Chondrocyte (in vitro differentiated cells): ENCODE measurements at regions not wholly inside any gene's neighbourhood (a gene's known extent, or its start where the extent isn't known, plus 50 kb on each side); places are given as distances from the start of the nearest gene placed in this dataset.

ENCODE experiments used
- DNase-seq: peaks from one replicate; pipeline ENCODE4 v3.0.0; 2021; ENCODE audit warnings: mixed read lengths, low spot score
- H3K27ac Mint-ChIP-seq: one replicate; pipeline ENCODE4 v1.8.0; 2021; ENCODE audit warnings: mild to moderate bottlenecking, moderate library complexity, mixed read lengths; ENCODE audit not compliant: unreplicated experiment
- H3K27me3 Mint-ChIP-seq: 2 replicates; pipeline ENCODE4 v1.8.0; 2021; ENCODE audit warnings: low read depth, mixed read lengths
- H3K36me3 Mint-ChIP-seq: 2 replicates; pipeline ENCODE4 v1.8.0; 2021; ENCODE audit warnings: low read depth, mixed read lengths
- H3K4me1 Mint-ChIP-seq: 2 replicates; pipeline ENCODE4 v1.8.0; 2021; ENCODE audit warnings: low read depth, mild to moderate bottlenecking, mixed read lengths
- H3K4me3 Mint-ChIP-seq: one replicate; pipeline ENCODE4 v1.8.0; 2021; ENCODE audit warnings: mild to moderate bottlenecking, moderate library complexity, mixed read lengths; ENCODE audit not compliant: unreplicated experiment
- H3K9me3 Mint-ChIP-seq: 2 replicates; pipeline ENCODE4 v1.8.0; 2021; ENCODE audit warnings: low read depth, mixed read lengths
- TF ChIP-seq, protein P1 (sequence below): fragments of 200-600 bp; sonication (generic); IDR thresholded peaks from 2 replicates; pipeline ENCODE4 v1.5.0; 2021; ENCODE audit warnings: antibody characterized with exemption, mild to moderate bottlenecking, moderate library complexity

DNA sequence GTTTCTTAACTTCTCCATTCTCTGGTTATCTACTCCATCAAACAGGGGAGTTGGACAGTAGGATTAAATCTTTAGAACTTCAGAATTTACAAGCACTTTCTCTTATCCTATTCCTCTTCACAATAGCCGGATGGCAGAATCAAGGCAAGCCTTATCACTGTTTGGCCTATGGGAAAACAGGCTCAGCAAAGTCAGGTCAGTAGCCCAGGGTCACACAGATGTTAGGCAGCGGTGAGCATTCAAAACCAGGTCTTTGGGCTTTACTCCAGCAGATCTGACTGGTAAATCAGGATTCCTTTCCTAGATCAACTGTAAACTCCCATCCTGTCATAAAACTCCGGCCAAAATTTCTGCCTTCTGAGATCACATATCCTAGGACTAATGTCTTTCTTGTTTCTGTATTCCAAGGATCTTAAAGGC lies 258.4 kb downstream of the OPA1 start:
- Mint-ChIP-seq H3K36me3 (peaks cover 2% of the 10 kb centered on the region), H3K27me3 (peaks cover 37% of the 10 kb centered on the region), H3K27ac (no peak overlapping the region), H3K9me3 (peaks cover 2% of the 10 kb centered on the region), H3K4me3 (no peak overlapping the region), H3K4me1 (peaks cover 23% of the 10 kb centered on the region)
- TF ChIP-seq, protein P1, sequence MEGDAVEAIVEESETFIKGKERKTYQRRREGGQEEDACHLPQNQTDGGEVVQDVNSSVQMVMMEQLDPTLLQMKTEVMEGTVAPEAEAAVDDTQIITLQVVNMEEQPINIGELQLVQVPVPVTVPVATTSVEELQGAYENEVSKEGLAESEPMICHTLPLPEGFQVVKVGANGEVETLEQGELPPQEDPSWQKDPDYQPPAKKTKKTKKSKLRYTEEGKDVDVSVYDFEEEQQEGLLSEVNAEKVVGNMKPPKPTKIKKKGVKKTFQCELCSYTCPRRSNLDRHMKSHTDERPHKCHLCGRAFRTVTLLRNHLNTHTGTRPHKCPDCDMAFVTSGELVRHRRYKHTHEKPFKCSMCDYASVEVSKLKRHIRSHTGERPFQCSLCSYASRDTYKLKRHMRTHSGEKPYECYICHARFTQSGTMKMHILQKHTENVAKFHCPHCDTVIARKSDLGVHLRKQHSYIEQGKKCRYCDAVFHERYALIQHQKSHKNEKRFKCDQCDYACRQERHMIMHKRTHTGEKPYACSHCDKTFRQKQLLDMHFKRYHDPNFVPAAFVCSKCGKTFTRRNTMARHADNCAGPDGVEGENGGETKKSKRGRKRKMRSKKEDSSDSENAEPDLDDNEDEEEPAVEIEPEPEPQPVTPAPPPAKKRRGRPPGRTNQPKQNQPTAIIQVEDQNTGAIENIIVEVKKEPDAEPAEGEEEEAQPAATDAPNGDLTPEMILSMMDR, result no peak
- no peak for DNase-seq

DNA sequence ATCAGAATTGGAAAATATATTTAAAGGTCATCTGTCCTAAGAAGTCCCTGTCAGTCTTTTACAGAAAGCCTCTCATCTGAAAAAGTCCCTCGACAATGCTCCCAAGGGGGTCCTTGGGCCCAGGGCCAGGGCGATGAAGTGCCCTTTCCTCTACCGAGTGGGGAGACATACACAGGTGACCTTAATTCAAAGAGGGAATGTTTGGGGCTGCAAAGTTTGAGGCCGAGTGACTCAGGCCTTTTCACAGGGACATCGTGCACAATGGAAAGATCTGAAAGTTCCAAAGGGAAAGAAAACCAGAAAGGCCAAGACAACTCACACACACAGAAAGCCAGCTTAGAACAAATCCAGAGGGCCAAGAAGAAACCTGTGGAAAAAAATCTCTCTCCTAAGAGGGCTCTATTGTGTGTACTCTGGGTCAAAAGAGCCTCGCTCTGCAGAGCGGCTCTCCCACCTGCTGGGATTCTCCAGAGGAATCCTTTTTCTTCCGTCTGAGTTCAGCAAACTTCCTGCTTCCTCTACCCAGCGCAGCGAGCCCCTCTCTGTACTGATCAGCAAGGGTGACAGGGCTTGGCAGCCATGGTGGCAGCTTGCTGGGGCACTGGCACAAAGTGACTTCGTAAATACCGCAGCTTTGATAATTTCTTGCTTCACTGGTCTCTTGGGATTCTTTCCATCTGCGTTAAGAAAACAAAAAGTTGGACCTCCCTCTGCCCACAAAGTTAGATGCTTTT lies 259.1 kb downstream of the OPA1 start:
- Mint-ChIP-seq H3K36me3 (no peaks in the 10 kb centered on the region), H3K27me3 (peaks cover 41% of the 10 kb centered on the region), H3K27ac (no peak overlapping the region), H3K4me3 (no peak overlapping the region), H3K4me1 (peaks cover 23% of the 10 kb centered on the region), H3K9me3 (peaks cover 2% of the 10 kb centered on the region)
- TF ChIP-seq, protein P1, result no peak
- DNase-seq, result no peak

GRCh38 chr3:193852901-193853300 lies 259.9 kb downstream of the OPA1 start:
- TF ChIP-seq, protein P1, result no peak
- no peak overlapping the region for H3K27ac Mint-ChIP-seq
- no peak for DNase-seq
- H3K4me3 Mint-ChIP-seq, result no peak overlapping the region
- peaks cover 23% of the 10 kb centered on the region for H3K4me1 Mint-ChIP-seq
- H3K9me3 Mint-ChIP-seq, result peaks cover 2% of the 10 kb centered on the region
- H3K36me3 Mint-ChIP-seq, result no peaks in the 10 kb centered on the region
- H3K27me3 Mint-ChIP-seq, result peaks cover 38% of the 10 kb centered on the region

DNA sequence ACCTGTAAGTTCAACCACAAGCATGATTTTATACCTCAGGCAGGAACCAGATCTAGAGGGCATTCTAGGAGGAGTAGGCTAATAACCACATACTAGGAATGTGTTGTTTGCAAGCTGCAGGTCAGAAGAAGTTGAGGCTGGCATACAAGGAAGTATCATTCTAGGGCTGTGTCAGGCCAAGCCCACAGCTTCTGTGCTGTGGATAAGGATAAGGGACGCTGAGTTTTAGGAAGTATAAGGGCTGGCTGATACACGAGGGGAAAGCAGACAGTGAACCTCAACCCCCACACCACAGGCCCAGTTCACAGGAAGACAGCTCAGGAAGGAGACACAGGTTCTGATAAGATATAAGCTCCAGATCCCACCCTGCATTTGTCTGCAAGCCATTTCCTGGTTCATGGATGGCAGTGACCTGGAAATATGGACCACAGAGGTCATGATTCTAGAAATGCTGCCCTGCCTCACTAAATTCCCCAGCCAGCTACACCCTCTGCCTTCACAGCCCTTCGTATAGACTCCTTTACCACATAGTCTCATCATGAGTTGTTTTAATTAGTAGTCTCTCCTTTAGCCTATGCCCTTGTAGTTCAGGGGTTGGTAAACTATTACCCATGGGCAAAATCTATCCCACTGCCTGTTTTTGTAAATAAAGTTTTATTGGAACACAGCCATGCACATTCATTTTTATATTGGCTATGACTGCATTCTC lies 260.7 kb downstream of the OPA1 start:
- Mint-ChIP-seq H3K4me3 (no peak overlapping the region), H3K36me3 (no peaks in the 10 kb centered on the region), H3K27ac (no peak overlapping the region), H3K4me1 (peaks cover 23% of the 10 kb centered on the region), H3K27me3 (peaks cover 35% of the 10 kb centered on the region), H3K9me3 (peaks cover 2% of the 10 kb centered on the region)
- TF ChIP-seq, protein P1, result no peak
- DNase-seq, result no peak

DNA sequence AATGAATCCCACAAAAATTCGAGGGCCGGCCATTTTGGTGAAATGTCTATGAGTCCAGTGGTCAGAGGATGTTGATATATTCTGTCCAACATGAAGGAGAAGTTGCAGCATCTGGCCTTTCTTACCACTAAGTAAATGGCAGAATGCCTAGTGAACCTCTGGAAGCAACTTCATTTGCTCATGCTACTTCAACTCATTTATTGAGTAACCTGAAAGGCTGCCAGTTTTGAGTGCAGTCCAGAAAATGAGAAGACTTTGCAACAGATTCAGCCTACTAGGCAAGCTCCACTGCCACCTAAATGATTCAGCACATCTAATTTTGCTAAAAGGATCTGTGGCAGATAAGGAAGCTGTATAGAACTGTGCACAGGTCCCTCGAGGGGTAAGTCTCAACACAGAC lies 265.0 kb downstream of the OPA1 start:
- Mint-ChIP-seq H3K36me3 (no peaks in the 10 kb centered on the region), H3K27me3 (peaks cover 57% of the 10 kb centered on the region), H3K4me3 (no peak overlapping the region), H3K9me3 (no peaks in the 10 kb centered on the region), H3K4me1 (peaks cover 6% of the 10 kb centered on the region), H3K27ac (no peak overlapping the region)
- DNase-seq, result no peak
- TF ChIP-seq, protein P1, result no peak
